Naive thymus-derived CD4-positive, alpha-beta T cell (primary cell): ENCODE measurements at regions not wholly inside any gene's neighbourhood (a gene's known extent, or its start where the extent isn't known, plus 50 kb on each side); places are given as distances from the start of the nearest gene placed in this dataset.
A peak's percentile ranks its signal among the peaks of the same experiment; 100 is the strongest.

ENCODE experiments used
- ATAC-seq: fragments of 150-1000 bp; cut with Tn5 transposase; 2 replicates; pipeline ENCODE4 v1.10.0; 2021; ENCODE audit warnings: mild to moderate bottlenecking, moderate library complexity
- CTCF ChIA-PET: fragments of 350-600 bp; sonication (Branson Sonifier 250); formaldehyde crosslinking; loops from one replicate; lab custom pipeline; 2021; ENCODE audit warnings: antibody characterized with exemption; lab: Charles Lee
- POLR2A ChIA-PET: fragments of 350-600 bp; sonication (Branson Sonifier 250); formaldehyde crosslinking; loops from one replicate; lab custom pipeline; 2021; ENCODE audit warnings: antibody characterized with exemption, inconsistent platforms; lab: Charles Lee
- DNase-seq, 9 donors: peaks; one replicate each; pipeline versions ENCODE4 v3.0.0 to v3.0.0-alpha.2; 2020 to 2022; ENCODE audit warnings: mixed read lengths in 1 of 9
- H3K27ac ChIP-seq: one replicate; pipeline ENCODE4 v1.7.0; 2013; ENCODE audit warnings: mild to moderate bottlenecking, low read depth, low read length, moderate library complexity
- H3K27me3 ChIP-seq, 2 donors: one replicate each; pipeline ENCODE4 v1.7.0; 2013; ENCODE audit warnings: low read length in 2 of 2, mild to moderate bottlenecking in 2 of 2, moderate library complexity in 2 of 2; ENCODE audit not compliant: control insufficient read depth in 2 of 2, insufficient read depth in 2 of 2
- H3K36me3 ChIP-seq, 3 experiments: 1 replicate in 2 of 3; 2 replicates in 1 of 3; pipeline ENCODE4 v1.7.0; 2013; ENCODE audit warnings: low read length in 3 of 3, mild to moderate bottlenecking in 3 of 3, moderate library complexity in 1 of 3; ENCODE audit not compliant: insufficient read depth in 3 of 3, control insufficient read depth in 2 of 3
- H3K4me1 ChIP-seq, 2 donors: one replicate each; pipeline ENCODE4 v1.7.0; 2013; ENCODE audit warnings: low read length in 2 of 2, mild to moderate bottlenecking in 2 of 2, moderate library complexity in 1 of 2; ENCODE audit not compliant: control insufficient read depth in 2 of 2, insufficient read depth in 2 of 2
- H3K4me3 ChIP-seq: 2 replicates; pipeline ENCODE4 v1.7.0; 2013; ENCODE audit warnings: mild to moderate bottlenecking, low read length
- H3K9me3 ChIP-seq, 3 experiments: 1 replicate in 2 of 3; 2 replicates in 1 of 3; pipeline ENCODE4 v1.7.0; 2013; ENCODE audit warnings: low read length in 3 of 3; ENCODE audit not compliant: control insufficient read depth in 2 of 3
- H3K27ac Mint-ChIP-seq, 9 donors: one replicate each; pipeline ENCODE4 v1.8.0; 2020 to 2022; ENCODE audit warnings: mixed read lengths in 9 of 9, mild to moderate bottlenecking in 8 of 9, moderate library complexity in 5 of 9, inconsistent platforms in 2 of 9
- H3K27me3 Mint-ChIP-seq, 5 donors: one replicate each; pipeline ENCODE4 v1.8.0; 2021 to 2022; ENCODE audit warnings: mixed read lengths in 5 of 5, mild to moderate bottlenecking in 1 of 5
- H3K36me3 Mint-ChIP-seq, 5 donors: one replicate each; pipeline ENCODE4 v1.8.0; 2020 to 2022; ENCODE audit warnings: mixed read lengths in 5 of 5, mild to moderate bottlenecking in 3 of 5, inconsistent platforms in 1 of 5
- H3K4me1 Mint-ChIP-seq, 7 donors: one replicate each; pipeline ENCODE4 v1.8.0; 2020 to 2022; ENCODE audit warnings: mixed read lengths in 7 of 7, mild to moderate bottlenecking in 3 of 7, inconsistent platforms in 1 of 7
- H3K4me3 Mint-ChIP-seq, 10 donors: one replicate each; pipeline ENCODE4 v1.8.0; 2020 to 2022; ENCODE audit warnings: mild to moderate bottlenecking in 10 of 10, mixed read lengths in 10 of 10, moderate library complexity in 6 of 10, inconsistent platforms in 2 of 10
- H3K9me3 Mint-ChIP-seq, 11 donors: one replicate each; pipeline ENCODE4 v1.8.0; 2020 to 2022; ENCODE audit warnings: mixed read lengths in 11 of 11, mild to moderate bottlenecking in 4 of 11, inconsistent platforms in 1 of 11, moderate library complexity in 1 of 11
- intact Hi-C, 2 donors: fragments of 100-400 bp; cut with micrococcal nuclease; formaldehyde crosslinking; loops; one replicate each; pipeline ENCODE4 v1.15.1; 2023

GRCh38 chr3:43884581-43884980 lies 193.8 kb downstream of the ABHD5 start:
- Histone ChIP-seq H3K4me1 (no peaks in the 10 kb centered on the region), H3K27me3 (no peaks in the 10 kb centered on the region), H3K36me3 (no peaks in the 10 kb centered on the region), H3K4me3 (no peak overlapping the region), H3K9me3 (no peaks in the 10 kb centered on the region), H3K27ac (no peak overlapping the region)
- DNase-seq (no peak), ATAC-seq (no peak)
- Mint-ChIP-seq H3K27me3 (peaks cover 4 to 18% (median 12%) of the 10 kb centered on the region in 5 donors), H3K4me3 (no peak overlapping the region), H3K36me3 (no peaks in the 10 kb centered on the region), H3K27ac (no peak overlapping the region), H3K9me3 (peaks cover 0 to 6% (median 0%) of the 10 kb centered on the region in 11 donors), H3K4me1 (peaks cover 0 to 6% (median 0%) of the 10 kb centered on the region in 7 donors)
- intact Hi-C loops, result no loop called here
- ChIA-PET CTCF (no interaction called here), POLR2A (no interaction called here)

- Mint-ChIP-seq H3K9me3 (peaks cover 0 to 6% (median 0%) of the 10 kb centered on the region in 11 donors), H3K4me3 (no peak overlapping the region), H3K36me3 (no peaks in the 10 kb centered on the region), H3K27me3 (peaks cover 10 to 23% (median 20%) of the 10 kb centered on the region in 5 donors), H3K4me1 (peaks cover 0 to 6% (median 0%) of the 10 kb centered on the region in 7 donors), H3K27ac (no peak overlapping the region)
- CTCF ChIA-PET, result no interaction called here
- no peak for ATAC-seq
- H3K4me1 ChIP-seq, result no peaks in the 10 kb centered on the region
- DNase-seq, result no peak
- H3K27ac ChIP-seq, result no peak overlapping the region
- H3K27me3 ChIP-seq, result no peaks in the 10 kb centered on the region
- intact Hi-C loops, result no loop called here
- POLR2A ChIA-PET, result no interaction called here
- no peaks in the 10 kb centered on the region for H3K9me3 ChIP-seq
- no peak overlapping the region for H3K4me3 ChIP-seq
- no peaks in the 10 kb centered on the region for H3K36me3 ChIP-seq
Measured at GRCh38 chr3:43885908-43886618, 195.3 kb downstream of the ABHD5 start.

GRCh38 chr3:43892061-43892460 lies 201.3 kb downstream of the ABHD5 start:
- peaks cover 52 to 74% (median 55%) of the 10 kb centered on the region in 5 donors for H3K27me3 Mint-ChIP-seq
- peaks cover 0 to 20% (median 13%) of the 10 kb centered on the region in 7 donors for H3K4me1 Mint-ChIP-seq
- H3K4me1 ChIP-seq, result peaks cover 0 to 3% of the 10 kb centered on the region in 2 donors
- no peaks in the 10 kb centered on the region for H3K27me3 ChIP-seq
- no peaks in the 10 kb centered on the region for H3K36me3 ChIP-seq
- H3K36me3 Mint-ChIP-seq, result no peaks in the 10 kb centered on the region
- no peaks in the 10 kb centered on the region for H3K9me3 ChIP-seq
- peaks cover 0 to 2% (median 0%) of the 10 kb centered on the region in 11 donors for H3K9me3 Mint-ChIP-seq
- CTCF ChIA-PET, result no interaction called here
- H3K4me3 Mint-ChIP-seq, result no peak overlapping the region
- DNase-seq, result no peak
- H3K27ac ChIP-seq, result no peak overlapping the region
- POLR2A ChIA-PET, result no interaction called here
- H3K27ac Mint-ChIP-seq, result no peak overlapping the region
- ATAC-seq, result no peak
- intact Hi-C loops, result loop anchor here in 1 of 2 donors (5.0 kb wide), 1 partner anchor 105 kb away; no protein-coding TSS in a partner anchor
- no peak overlapping the region for H3K4me3 ChIP-seq

GRCh38 chr3:43892526-43892925 lies 201.8 kb downstream of the ABHD5 start:
- Mint-ChIP-seq H3K36me3 (no peaks in the 10 kb centered on the region), H3K4me3 (no peak overlapping the region), H3K27ac (no peak overlapping the region), H3K9me3 (peaks cover 0 to 2% (median 0%) of the 10 kb centered on the region in 11 donors), H3K4me1 (peaks cover 0 to 20% (median 13%) of the 10 kb centered on the region in 7 donors), H3K27me3 (peaks cover 53 to 71% (median 57%) of the 10 kb centered on the region in 5 donors)
- H3K4me3 ChIP-seq, result no peak overlapping the region
- ChIA-PET CTCF (no interaction called here), POLR2A (no interaction called here)
- ATAC-seq (no peak), DNase-seq (no peak)
- H3K36me3 ChIP-seq, result no peaks in the 10 kb centered on the region
- no peaks in the 10 kb centered on the region for H3K9me3 ChIP-seq
- peaks cover 0 to 3% of the 10 kb centered on the region in 2 donors for H3K4me1 ChIP-seq
- H3K27me3 ChIP-seq, result no peaks in the 10 kb centered on the region
- no peak overlapping the region for H3K27ac ChIP-seq
- intact Hi-C loops, result loop anchor here in 1 of 2 donors (5.0 kb wide), 1 partner anchor 105 kb away; no protein-coding TSS in a partner anchor

DNA sequence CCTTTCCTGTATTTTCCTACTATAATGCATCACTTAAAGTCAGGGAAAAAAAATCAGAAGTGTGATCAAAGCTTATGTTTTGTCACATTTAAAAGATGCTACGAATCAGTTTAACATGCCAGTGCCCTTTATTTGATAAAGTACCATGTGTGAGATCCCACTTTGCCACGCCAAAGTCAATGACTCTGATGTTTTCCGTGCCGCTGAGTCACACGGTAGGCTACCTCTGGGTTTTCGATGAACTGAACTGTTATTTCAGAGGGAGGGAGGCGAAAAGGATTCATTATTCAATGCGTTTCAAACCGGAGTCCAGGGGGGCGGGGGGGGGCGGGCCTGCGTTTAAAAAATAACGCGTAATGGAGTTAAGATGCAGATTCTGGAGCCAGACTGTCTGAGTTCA lies 203.0 kb downstream of the ABHD5 start:
- Histone ChIP-seq H3K4me3 (no peak overlapping the region), H3K36me3 (no peaks in the 10 kb centered on the region), H3K27ac (no peak overlapping the region), H3K9me3 (no peaks in the 10 kb centered on the region), H3K4me1 (peaks cover 0 to 3% of the 10 kb centered on the region in 2 donors), H3K27me3 (no peaks in the 10 kb centered on the region)
- Mint-ChIP-seq H3K36me3 (no peaks in the 10 kb centered on the region), H3K4me3 (peak overlapping the region in 9 of 10 donors; percentile 34 to 76 (median 66)), H3K9me3 (peaks cover 0 to 4% (median 0%) of the 10 kb centered on the region in 11 donors), H3K4me1 (peaks cover 0 to 20% (median 13%) of the 10 kb centered on the region in 7 donors), H3K27me3 (peaks cover 54 to 77% (median 64%) of the 10 kb centered on the region in 5 donors), H3K27ac (no peak overlapping the region)
- POLR2A ChIA-PET, result no interaction called here
- no peak for ATAC-seq
- intact Hi-C loops, result loop anchor here in 1 of 2 donors (5.0 kb wide), 1 partner anchor 104 kb away; no protein-coding TSS in a partner anchor
- CTCF ChIA-PET, result no interaction called here
- DNase-seq, result no peak

DNA sequence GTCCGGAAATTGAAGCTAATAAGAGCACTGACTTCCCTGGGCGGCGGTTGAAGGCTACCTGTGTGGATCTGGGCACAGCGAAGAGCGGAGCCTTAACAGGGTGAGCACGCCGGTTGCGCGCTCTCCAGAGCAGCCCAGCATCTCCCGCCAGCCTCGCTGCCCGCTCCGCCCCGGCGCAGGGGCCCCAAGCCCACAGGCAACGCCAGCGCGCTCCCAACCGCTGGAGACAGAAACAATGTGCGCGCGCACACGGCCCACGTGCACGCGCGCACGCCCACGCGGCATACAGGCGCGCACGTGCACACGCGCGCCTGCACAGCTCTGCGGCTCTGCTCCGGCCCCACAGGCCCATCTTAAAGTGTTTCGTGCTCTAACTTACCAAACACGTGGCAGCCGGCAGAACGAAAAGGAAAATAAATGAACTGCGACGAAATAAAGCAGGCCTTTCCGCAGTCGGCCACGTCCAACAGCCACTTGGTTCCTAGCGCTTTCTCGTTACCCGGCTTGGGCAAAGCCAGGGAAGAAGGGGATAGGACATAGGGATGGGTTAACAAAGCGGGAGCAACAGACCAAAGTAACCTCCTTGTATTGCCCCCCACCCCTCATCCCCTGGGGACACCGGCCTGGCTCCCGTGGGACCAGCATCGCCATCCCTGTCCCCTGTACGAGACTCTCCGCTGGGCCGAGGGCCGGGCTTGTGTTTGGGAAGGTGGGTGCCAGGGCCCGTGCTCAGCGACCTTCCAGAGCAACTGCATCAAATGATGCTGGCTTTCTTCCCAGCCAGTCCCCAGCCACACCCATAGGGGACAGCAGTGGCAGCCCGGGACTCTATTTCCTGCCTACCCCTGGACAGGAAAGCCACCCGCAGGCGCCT lies 203.7 kb downstream of the ABHD5 start:
- Mint-ChIP-seq H3K27me3 (peaks cover 56 to 73% (median 67%) of the 10 kb centered on the region in 5 donors), H3K4me3 (peak overlapping the region in 9 of 10 donors; percentile 48 to 76 (median 66)), H3K9me3 (peaks cover 0 to 4% (median 0%) of the 10 kb centered on the region in 11 donors), H3K36me3 (no peaks in the 10 kb centered on the region), H3K4me1 (peaks cover 0 to 20% (median 13%) of the 10 kb centered on the region in 7 donors), H3K27ac (no peak overlapping the region)
- Histone ChIP-seq H3K27me3 (no peaks in the 10 kb centered on the region), H3K27ac (no peak overlapping the region), H3K4me1 (peaks cover 0 to 3% of the 10 kb centered on the region in 2 donors), H3K36me3 (no peaks in the 10 kb centered on the region), H3K4me3 (peak overlapping the region; percentile 17), H3K9me3 (no peaks in the 10 kb centered on the region)
- ATAC-seq (peak; percentile 32), DNase-seq (peak in 1 of 9 donors; percentile 28)
- POLR2A ChIA-PET, result no interaction called here
- intact Hi-C loops, result loop anchor here in 1 of 2 donors (5.0 kb wide), 1 partner anchor 103 kb away; no protein-coding TSS in a partner anchor
- CTCF ChIA-PET, result no interaction called here
